GM19328 (cell line): ENCODE measurements at regions not wholly inside any gene's neighbourhood (a gene's known extent, or its start where the extent isn't known, plus 50 kb on each side); places are given as distances from the start of the nearest gene placed in this dataset.

Source experiments
- ATAC-seq: cut with Tn5 transposase; IDR thresholded peaks from one replicate; pipeline ENCODE4 v1.9.1; 2021; ENCODE audit warnings: mild to moderate bottlenecking, moderate library complexity; ENCODE audit not compliant: unreplicated experiment

- ATAC-seq, result no peak
These were observed 250.9 kb upstream of the POU3F2 start for GRCh38 chr6:98583506-98583905.

- no peak for ATAC-seq
These were observed 248.2 kb upstream of the POU3F2 start for GRCh38 chr6:98586163-98586562.

DNA sequence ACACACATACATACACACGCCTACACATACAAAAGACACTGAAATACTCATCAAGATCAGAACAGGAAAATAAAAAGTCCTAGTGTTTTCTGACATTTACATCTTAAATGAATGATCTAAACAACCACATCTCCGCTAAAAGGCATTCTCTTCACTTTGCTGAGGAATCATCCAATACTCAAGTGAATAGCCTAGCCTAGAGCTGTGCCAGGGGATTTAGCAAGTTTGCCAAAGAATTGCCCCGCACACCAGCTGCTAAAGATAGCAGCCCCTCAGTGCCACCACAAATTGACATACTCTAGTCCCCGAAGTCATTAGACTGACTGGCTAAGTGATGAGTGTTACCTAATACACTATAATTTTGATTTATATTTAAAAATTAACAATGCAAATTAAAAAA, 246.8 kb upstream of the POU3F2 start:
- no peak for ATAC-seq

DNA sequence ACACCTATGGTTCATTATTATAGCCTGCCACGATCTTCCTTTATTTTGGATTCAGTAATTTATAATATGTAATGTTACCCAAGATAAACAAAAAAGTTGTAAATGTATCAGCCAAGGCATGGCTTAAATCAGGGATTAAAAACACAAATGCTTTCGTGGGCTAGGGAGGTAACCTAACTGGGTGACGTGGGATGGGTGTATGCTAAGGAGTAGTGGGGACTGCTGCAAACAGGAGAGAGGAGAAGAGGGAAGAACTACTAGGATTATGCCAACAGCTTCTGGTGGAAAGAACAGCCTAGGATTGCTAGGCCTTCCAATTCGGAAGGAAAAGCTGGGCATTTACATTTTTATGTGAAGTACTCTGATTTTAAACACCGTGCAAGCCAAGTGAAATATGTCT, 244.8 kb upstream of the POU3F2 start:
- ATAC-seq, result no peak

GRCh38 chr6:98590136-98590681, 244.2 kb upstream of the POU3F2 start:
- ATAC-seq, result no peak

- ATAC-seq, result no peak
These were observed 243.4 kb upstream of the POU3F2 start for GRCh38 chr6:98590997-98591396.

DNA sequence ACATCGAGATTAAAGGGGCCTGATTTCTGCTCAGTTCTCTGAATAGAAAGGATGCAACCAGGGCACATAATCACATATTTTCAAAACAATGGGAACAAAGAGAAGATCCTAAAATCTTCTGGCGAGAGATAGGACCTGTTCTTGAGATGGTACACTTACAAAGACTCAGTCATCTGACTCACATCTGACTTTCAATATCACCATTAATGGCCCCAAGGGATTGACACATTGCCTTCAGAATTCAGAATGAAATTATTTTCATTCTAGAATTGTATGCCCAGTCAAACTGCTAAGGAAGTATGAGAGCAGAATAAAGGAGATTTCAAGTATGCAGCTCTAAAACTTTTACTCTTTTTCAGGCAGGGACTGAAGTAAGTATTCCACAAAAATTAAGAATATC, 240.7 kb upstream of the POU3F2 start:
- ATAC-seq, result no peak

- no peak for ATAC-seq
These were observed 232.7 kb upstream of the POU3F2 start for GRCh38 chr6:98601716-98602115.

- ATAC-seq, result no peak
These were observed 228.7 kb upstream of the POU3F2 start for GRCh38 chr6:98605705-98606104.

DNA sequence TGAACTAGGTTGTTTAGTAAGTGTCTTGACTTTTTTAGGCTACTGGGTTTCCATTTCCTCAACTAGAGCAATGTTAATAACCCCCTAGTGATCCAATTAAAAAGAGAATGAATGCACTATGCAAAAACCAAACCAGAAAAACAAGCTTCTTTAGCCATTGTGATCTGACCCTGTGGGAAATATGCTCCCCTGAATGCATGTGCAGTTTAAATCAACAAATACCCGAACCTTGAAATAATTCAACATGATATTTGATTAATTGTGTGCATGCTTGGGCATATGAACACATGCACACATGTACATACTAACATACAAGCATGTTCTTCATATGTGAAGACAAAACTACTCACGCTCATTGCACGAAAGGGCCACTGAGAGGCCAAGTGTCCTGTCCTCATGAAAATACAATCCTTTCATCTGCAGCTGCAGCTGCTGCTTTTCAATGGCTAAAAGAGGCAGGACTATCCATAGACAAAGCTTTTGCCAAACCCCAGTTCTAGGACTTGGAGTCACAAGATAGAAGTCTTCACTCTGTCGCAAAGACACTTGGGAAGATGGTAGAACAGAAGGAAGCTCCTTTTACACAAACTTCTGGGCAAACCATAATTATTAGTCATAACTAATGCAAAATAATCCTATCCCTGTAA, 207.1 kb upstream of the POU3F2 start:
- no peak for ATAC-seq

DNA sequence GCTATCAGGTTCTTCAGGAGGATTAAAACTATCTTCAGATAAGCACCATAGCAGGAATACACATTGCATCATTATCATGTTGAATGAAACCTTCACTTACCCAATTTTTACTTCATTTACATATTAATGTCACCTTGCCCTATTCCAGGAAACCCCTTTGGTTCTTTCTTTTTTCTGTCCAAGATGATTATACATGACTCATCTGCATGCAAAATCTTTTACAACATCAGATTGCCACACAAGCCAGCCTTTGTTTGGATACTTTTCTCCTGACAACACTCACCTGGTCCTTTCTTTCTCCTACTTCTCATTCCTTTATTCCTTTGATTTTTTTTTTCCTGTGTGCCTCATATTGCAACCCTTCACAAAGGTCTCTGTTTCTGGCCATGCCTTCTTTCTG, 200.5 kb upstream of the POU3F2 start:
- ATAC-seq, result no peak

DNA sequence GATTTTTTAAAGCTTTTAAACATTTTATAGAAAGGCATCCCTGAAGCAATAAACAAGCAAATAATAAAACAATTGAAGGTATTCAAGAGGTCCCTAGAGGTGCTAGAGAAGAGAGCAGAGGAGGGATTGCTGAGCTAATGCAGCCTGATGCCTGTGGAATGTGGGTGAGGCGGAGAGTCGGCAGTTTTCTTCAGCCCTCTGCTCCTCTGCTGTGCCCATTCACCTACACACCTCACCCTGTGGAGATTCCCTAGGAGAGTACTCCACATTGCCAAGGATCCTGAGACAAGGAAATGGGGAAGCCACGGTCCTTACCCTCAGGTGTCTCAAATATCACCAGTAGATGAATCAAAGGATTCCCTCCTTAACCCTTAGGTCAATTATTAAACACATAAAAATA, 199.8 kb upstream of the POU3F2 start:
- no peak for ATAC-seq

GRCh38 chr6:98635191-98635590, 199.2 kb upstream of the POU3F2 start:
- no peak for ATAC-seq

- no peak for ATAC-seq
These were observed 197.4 kb upstream of the POU3F2 start for GRCh38 chr6:98636941-98637340.

- no peak for ATAC-seq
These were observed 195.2 kb upstream of the POU3F2 start for GRCh38 chr6:98639089-98639635.

GRCh38 chr6:98640366-98640765, 194.0 kb upstream of the POU3F2 start:
- no peak for ATAC-seq

DNA sequence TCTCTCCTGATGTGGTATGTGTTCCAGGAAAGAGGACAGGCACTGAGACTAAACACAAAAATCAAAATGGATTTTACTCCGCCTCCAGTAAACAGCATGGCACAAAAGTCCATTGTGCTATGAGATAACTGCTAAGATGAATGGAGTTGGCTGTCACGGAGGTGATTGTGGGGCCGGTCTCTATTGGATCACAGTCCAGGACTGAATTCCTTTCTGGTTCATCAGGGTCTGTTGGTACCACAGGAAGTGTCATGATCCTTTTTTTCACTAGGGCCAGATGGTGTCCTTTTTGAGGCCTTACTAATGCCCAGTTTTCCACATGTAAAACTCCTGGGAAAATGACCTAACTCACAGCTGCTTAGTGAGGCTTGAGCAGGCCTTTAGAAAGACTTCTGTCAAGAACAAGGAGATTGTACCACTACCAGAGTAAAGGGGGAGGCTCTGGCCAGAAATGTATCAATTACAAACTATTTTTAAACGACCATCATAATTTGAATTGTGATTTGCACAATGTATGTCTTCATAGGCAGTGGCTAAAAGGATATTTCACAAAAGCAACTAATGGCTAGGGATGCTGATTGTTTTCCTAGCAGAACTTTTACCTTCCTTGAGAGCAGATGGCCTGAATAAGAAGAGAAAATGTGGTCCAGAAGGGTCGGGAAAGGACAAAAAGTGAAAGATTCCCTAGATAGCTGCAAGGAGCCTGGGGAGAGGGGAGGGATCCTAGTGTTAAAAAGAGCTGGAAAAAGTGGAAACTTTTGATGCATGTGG, 192.2 kb upstream of the POU3F2 start:
- ATAC-seq, result no peak

- ATAC-seq, result no peak
These were observed 190.3 kb upstream of the POU3F2 start for GRCh38 chr6:98644063-98644462.

GRCh38 chr6:98648211-98648914, 186.0 kb upstream of the POU3F2 start:
- no peak for ATAC-seq

GRCh38 chr6:98650941-98651340, 183.4 kb upstream of the POU3F2 start:
- no peak for ATAC-seq

- no peak for ATAC-seq
These were observed 181.2 kb upstream of the POU3F2 start for GRCh38 chr6:98653179-98653578.
